Stimulated activated CD8-positive, alpha-beta memory T cell treated with anti-CD3 and anti-CD28 coated beads, Interleukin-4, amount 100 ng/mL, for 24 hours (primary cell): ENCODE measurements at regions not wholly inside any gene's neighbourhood (a gene's known extent, or its start where the extent isn't known, plus 50 kb on each side); places are given as distances from the start of the nearest gene placed in this dataset.
"Not testable (repeated sequence)": the region's sequence is repeated elsewhere in the genome, so short reads cannot be mapped to it uniquely, and the experiment has no call there.

ENCODE experiments used
- DNase-seq: peaks from one replicate; pipeline ENCODE4 v3.0.0-alpha.2; 2020; ENCODE audit warnings: low read depth

GRCh38 chr6:1002989-1003388 lies 308.9 kb upstream of the FOXQ1 start:
- DNase-seq: no peak

GRCh38 chr6:1001655-1002349 lies 308.9 kb upstream of the EXOC2 start:
- no peak for DNase-seq

DNA sequence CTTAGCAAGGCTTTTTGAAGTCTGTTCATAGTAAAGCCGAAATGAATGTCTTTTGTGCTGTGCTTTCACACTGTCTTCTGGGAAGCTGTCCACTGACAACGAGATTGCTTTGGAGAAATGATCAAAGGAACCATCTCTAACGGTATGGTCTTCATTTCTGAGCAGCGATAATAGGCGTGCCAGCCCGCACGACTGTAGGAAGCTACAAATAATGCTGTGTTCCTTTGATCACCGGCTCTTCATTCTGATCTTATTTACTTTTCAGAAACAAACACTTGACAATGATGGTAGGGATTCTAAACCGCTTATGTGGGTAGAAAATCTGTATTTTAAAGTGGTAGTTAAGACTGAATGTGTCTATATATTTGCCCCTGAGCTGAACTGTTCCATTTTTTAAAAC lies 306.6 kb upstream of the EXOC2 start:
- DNase-seq: no peak

- no peak for DNase-seq
Measured at GRCh38 chr6:998551-998950, 305.6 kb upstream of the EXOC2 start.

- DNase-seq: no peak
Measured at GRCh38 chr6:996271-996852, 303.4 kb upstream of the EXOC2 start.

GRCh38 chr6:991192-991591 lies 298.3 kb upstream of the EXOC2 start:
- no peak for DNase-seq

GRCh38 chr6:984031-984430 lies 291.1 kb upstream of the EXOC2 start:
- DNase-seq: no peak

- no peak for DNase-seq
Measured at GRCh38 chr6:978937-979685, 286.2 kb upstream of the EXOC2 start.

- DNase-seq: not testable (repeated sequence)
Measured at GRCh38 chr6:977226-977625, 284.3 kb upstream of the EXOC2 start.

DNA sequence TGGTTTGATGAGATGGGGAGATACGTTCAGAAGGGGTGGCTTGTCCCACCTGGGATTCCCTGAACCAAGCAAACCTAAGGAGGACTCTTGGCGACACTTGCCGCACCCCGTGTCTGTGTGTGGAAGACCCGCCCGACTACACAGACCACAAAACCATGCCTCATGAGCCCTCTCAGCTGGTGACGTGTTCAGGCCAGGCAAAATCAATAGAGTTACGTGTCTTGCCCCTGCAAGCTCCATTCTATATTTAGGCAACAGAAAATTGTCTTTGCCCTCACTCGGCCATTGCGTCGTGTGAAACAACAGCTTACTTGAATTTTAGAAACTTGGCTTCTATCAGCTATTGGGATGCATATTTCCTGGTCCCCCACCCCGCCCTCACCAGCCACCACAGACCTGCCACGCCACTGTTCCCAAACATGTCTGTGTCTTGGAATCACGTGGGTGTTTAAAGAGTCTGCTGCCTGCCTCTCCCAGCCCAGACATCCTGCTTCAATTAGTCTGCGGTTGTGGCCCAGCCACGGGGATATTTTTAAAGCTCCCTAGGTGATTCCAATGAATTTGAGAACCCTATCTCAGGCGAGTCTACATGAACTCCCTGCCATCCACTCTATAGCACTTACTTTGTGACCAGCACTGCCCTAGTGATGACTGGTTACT lies 279.2 kb upstream of the EXOC2 start:
- DNase-seq: no peak

DNA sequence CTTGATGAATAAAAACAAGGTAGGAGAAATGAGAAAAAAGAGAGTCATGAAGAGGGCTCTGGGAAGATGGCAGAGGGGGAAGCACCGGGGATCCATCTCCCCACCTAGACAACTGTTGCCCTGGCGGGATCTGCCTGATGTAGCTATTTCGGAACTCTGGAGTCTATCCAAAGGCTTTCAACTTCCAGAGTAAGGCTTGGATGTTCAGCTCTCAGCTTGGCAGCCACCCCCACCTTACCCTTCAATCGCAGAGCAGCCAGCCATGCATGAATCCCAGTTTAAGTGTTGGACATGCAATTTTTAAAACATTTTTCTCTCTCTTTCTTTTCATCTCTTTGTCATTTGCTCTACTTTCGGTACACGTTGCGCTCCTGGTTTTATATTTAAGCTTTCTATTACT lies 275.9 kb upstream of the EXOC2 start:
- DNase-seq: no peak

DNA sequence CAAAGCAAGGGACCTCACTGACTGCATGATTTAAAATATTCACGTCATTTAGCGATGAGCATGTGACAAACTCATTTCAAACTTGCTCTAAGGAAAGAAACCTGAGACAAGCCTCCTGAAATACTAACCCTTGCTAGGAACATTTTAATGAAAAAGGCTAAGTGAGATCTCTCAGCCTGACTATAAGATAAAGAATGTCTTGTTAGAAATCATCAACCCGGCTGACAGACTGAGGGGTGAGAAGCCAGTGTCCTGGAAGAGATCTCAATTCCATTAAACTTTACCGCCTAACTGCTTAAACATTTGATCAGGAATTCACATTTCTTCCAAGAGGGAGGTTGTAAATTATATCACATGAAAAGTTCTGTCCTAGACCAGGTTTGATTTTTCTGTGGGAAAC lies 274.8 kb upstream of the EXOC2 start:
- no peak for DNase-seq

DNA sequence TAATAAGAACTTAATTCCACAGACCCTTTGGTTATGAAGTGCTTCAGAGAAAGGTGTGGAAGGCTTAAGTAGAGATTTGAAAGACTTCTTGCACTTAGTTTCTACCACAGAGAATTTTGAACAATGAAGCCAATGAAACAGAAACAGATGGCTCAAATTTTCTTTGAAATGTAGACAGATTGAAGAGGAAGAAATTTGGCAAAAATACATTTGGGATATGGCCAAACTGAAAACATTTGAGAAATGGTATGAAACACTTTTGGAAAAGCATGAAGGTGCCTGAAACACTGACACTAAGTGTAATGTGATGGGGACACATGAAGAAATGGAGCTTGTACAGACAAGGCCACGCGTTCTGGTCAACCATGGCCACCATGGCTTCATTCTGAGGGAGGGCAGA lies 272.4 kb upstream of the EXOC2 start:
- DNase-seq: no peak

DNA sequence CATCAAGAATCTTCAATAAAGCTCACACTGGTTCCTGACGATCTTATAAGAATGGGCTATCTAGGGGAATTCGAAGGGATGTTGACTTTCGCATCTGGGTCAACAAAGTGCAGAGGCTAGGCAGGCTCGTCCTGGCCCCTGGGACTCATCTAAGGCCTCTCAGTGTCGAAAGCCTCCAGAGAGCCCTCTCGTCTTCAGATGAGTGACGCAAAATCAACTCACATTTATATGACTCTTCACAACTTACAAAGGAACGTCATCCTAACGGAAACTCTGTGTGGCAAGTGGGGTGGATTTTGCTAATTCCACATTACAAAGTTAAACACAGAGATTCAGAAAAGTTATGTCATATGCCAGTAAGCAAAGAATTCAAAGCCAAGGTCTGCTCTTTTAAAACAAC lies 270.5 kb upstream of the EXOC2 start:
- DNase-seq: no peak

- DNase-seq: no peak
Measured at GRCh38 chr6:961407-961960, 268.5 kb upstream of the EXOC2 start.

- no peak for DNase-seq
Measured at GRCh38 chr6:960356-960755, 267.4 kb upstream of the EXOC2 start.

DNA sequence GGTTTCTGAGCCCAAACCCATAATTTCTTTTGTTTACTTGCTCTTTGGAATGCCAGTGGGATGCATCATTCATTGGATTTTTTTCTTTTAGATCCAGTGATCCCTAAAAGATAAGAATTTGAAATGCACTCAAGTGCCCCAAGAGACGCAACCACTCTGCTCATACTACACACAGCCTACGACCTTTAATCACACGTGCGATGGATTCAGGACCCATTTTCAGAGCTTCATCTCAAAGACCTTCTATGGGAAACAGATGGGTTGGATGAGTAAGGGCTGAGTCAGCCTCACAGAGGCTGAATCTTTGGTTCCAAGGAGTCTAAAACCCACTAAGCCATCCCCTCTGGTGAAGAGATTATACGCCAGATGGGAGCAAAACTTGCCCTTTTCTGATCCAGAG lies 265.5 kb upstream of the EXOC2 start:
- DNase-seq: no peak

DNA sequence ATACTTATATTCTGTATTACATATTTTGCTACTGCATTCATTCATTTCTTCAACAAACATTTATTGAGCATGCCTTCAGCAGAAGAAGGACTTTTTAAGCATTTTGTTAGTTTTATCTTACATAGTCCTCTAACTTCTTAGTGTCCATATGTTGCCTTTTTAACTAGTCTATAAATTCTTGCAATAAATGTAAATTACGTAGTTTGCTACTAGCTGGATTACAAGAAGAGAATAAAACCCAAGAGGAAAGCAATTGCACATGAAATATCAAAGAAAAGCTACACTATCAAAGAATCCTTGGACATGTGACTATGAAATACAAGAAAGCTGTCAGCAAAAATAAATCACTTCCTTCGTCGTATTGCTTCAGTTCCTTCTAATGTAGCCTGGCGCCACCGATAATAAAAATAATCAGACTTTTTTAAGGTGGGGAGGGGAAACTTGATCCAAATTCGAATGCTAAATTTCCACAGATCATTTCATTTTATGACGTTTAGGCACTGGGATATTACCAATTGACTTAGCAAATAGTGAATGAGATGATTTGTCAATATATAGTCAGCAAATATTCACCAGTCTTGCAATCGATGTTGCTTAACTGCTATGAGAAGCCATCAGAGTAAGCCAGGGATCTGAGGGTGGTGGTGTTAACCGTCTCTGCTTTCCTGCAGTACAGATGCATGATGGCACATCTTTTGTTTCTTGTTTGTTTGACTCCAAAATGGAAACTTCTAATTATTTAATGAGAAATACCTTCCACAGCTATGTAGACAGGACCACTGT lies 258.7 kb upstream of the EXOC2 start:
- DNase-seq: no peak

GRCh38 chr6:947235-947934 lies 254.4 kb upstream of the EXOC2 start:
- no peak for DNase-seq

DNA sequence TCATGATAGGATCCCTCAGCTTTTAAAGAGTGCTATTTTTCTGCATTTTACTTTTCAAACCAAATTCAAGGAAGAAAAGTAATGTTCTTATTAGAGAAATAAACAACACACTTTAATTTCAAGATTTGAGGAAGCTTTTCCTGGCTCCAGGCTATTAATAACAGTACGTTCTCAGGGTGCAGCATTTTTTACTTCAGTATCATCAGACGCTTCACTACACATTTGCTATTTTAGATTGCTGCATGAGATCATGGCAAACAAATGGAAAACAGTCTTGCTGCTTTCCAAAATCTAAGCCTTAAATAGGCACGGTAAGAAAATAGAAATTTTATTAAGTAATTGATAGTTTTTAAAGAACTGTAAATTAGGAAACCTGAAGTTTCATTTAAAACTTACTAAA lies 253.6 kb upstream of the EXOC2 start:
- DNase-seq: no peak
